Nephron (organoid): ENCODE measurements at regions not wholly inside any gene's neighbourhood (a gene's known extent, or its start where the extent isn't known, plus 50 kb on each side); places are given as distances from the start of the nearest gene placed in this dataset.
A peak's percentile ranks its signal among the peaks of the same experiment; 100 is the strongest.

Source experiments
- H3K27ac Mint-ChIP-seq, 3 experiments: 2 replicates each; pipeline ENCODE4 v1.8.0; 2020; ENCODE audit warnings: mixed read lengths in 3 of 3, mild to moderate bottlenecking in 2 of 3, moderate library complexity in 1 of 3
- H3K27me3 Mint-ChIP-seq: 2 replicates; pipeline ENCODE4 v1.8.0; 2021; ENCODE audit warnings: low read depth, mild to moderate bottlenecking, moderate library complexity, mixed read lengths
- H3K36me3 Mint-ChIP-seq: 2 replicates; pipeline ENCODE4 v1.8.0; 2020; ENCODE audit warnings: low read depth, mixed read lengths
- H3K4me1 Mint-ChIP-seq: 2 replicates; pipeline ENCODE4 v1.8.0; 2020; ENCODE audit warnings: mixed read lengths
- H3K4me3 Mint-ChIP-seq, 3 experiments: 2 replicates each; pipeline ENCODE4 v1.8.0; 2020; ENCODE audit warnings: mild to moderate bottlenecking in 3 of 3, mixed read lengths in 3 of 3, moderate library complexity in 2 of 3
- H3K9me3 Mint-ChIP-seq: 2 replicates; pipeline ENCODE4 v1.8.0; 2020; ENCODE audit warnings: mixed read lengths
- CTCF ChIP-seq, 3 experiments: fragments of 200-600 bp; sonication (generic); IDR thresholded peaks; one replicate each; pipeline ENCODE4 v1.5.0; 2021; ENCODE audit warnings: antibody characterized with exemption in 3 of 3; ENCODE audit not compliant: unreplicated experiment in 3 of 3

GRCh38 chr2:220070349-220070748 is 442.9 kb downstream of the SLC4A3 start:
- no peaks in the 10 kb centered on the region for H3K36me3 Mint-ChIP-seq
- no peak overlapping the region for H3K4me3 Mint-ChIP-seq
- peaks cover 16% of the 10 kb centered on the region for H3K4me1 Mint-ChIP-seq
- H3K27ac Mint-ChIP-seq = peak overlapping the region in 1 of 3 experiments; percentile 27
- no peak for TF ChIP-seq CTCF (IDR thresholded peaks at IDR 0.05; ENCODE audit: unreplicated experiment in 3 of 3)
- H3K27me3 Mint-ChIP-seq = peaks cover 15% of the 10 kb centered on the region
- H3K9me3 Mint-ChIP-seq = no peaks in the 10 kb centered on the region

- H3K9me3 Mint-ChIP-seq = no peaks in the 10 kb centered on the region
- H3K27ac Mint-ChIP-seq = peak overlapping the region in 2 of 3 experiments; percentile 23 to 72
- no peak overlapping the region for H3K4me3 Mint-ChIP-seq
- peaks cover 23% of the 10 kb centered on the region for H3K4me1 Mint-ChIP-seq
- peaks cover 15% of the 10 kb centered on the region for H3K27me3 Mint-ChIP-seq
- H3K36me3 Mint-ChIP-seq = no peaks in the 10 kb centered on the region
- TF ChIP-seq CTCF (IDR thresholded peaks at IDR 0.05; ENCODE audit: unreplicated experiment in 3 of 3) = no peak
These were observed 444.3 kb downstream of the SLC4A3 start for GRCh38 chr2:220071696-220072095.

GRCh38 chr2:220072669-220073220 is 445.3 kb downstream of the SLC4A3 start:
- H3K9me3 Mint-ChIP-seq = no peaks in the 10 kb centered on the region

GRCh38 chr2:220075835-220076234 is 448.4 kb downstream of the SLC4A3 start:
- peaks cover 15% of the 10 kb centered on the region for H3K27me3 Mint-ChIP-seq
- H3K27ac Mint-ChIP-seq = no peak overlapping the region
- no peaks in the 10 kb centered on the region for H3K9me3 Mint-ChIP-seq
- peaks cover 36% of the 10 kb centered on the region for H3K4me1 Mint-ChIP-seq
- TF ChIP-seq CTCF (IDR thresholded peaks at IDR 0.05; ENCODE audit: unreplicated experiment in 3 of 3) = no peak
- no peak overlapping the region for H3K4me3 Mint-ChIP-seq
- no peaks in the 10 kb centered on the region for H3K36me3 Mint-ChIP-seq

More at GRCh38 chr2:220072669-220073220, 445.3 kb downstream of the SLC4A3 start:
- no peak for TF ChIP-seq CTCF (IDR thresholded peaks at IDR 0.05; ENCODE audit: unreplicated experiment in 3 of 3)
- Mint-ChIP-seq H3K4me1 (peaks cover 34% of the 10 kb centered on the region), H3K36me3 (no peaks in the 10 kb centered on the region), H3K27ac (no peak overlapping the region), H3K27me3 (peaks cover 15% of the 10 kb centered on the region), H3K4me3 (no peak overlapping the region)

- H3K36me3 Mint-ChIP-seq = no peaks in the 10 kb centered on the region
- peaks cover 43% of the 10 kb centered on the region for H3K4me1 Mint-ChIP-seq
- peaks cover 14% of the 10 kb centered on the region for H3K27me3 Mint-ChIP-seq
- H3K9me3 Mint-ChIP-seq = no peaks in the 10 kb centered on the region
- no peak overlapping the region for H3K4me3 Mint-ChIP-seq
- TF ChIP-seq CTCF (IDR thresholded peaks at IDR 0.05; ENCODE audit: unreplicated experiment in 3 of 3) = peak in 2 of 3 experiments; percentile 17 to 27
- peak overlapping the region; percentile 17 to 41 (median 39) for H3K27ac Mint-ChIP-seq
These were observed 449.3 kb downstream of the SLC4A3 start for GRCh38 chr2:220076734-220077133.

GRCh38 chr2:220077488-220077887 is 450.1 kb downstream of the SLC4A3 start:
- Mint-ChIP-seq H3K4me3 (peak overlapping the region in 1 of 3 experiments; percentile 13), H3K36me3 (no peaks in the 10 kb centered on the region), H3K27ac (peak overlapping the region in 2 of 3 experiments; percentile 39 to 41), H3K27me3 (peaks cover 8% of the 10 kb centered on the region), H3K9me3 (no peaks in the 10 kb centered on the region), H3K4me1 (peaks cover 46% of the 10 kb centered on the region)
- no peak for TF ChIP-seq CTCF (IDR thresholded peaks at IDR 0.05; ENCODE audit: unreplicated experiment in 3 of 3)
